ENCODE measurements at regions not wholly inside any gene's neighbourhood (a gene's known extent, or its start where the extent isn't known, plus 50 kb on each side); places are given as distances from the start of the nearest gene placed in this dataset.

GRCh38 chr21:28669321-28669720 lies 323.4 kb downstream of the LTN1 start:
- Histone ChIP-seq H3K4me3 (ENCODE audit: low read length) (no peak overlapping the region), H3K9me2 (replicated peaks; ENCODE audit: control insufficient read depth, low read length) (no peaks in the 10 kb centered on the region), H3K27ac (ENCODE audit: low read depth, low read length) (no peak overlapping the region), H3K4me2 (ENCODE audit: low read length) (no peak overlapping the region), H4K20me1 (ENCODE audit: control insufficient read depth, insufficient read depth, low read depth, low read length) (no peaks in the 10 kb centered on the region), H3F3A (ENCODE audit: control insufficient read depth, insufficient read depth) (no peaks in the 10 kb centered on the region), H3K9me3 (ENCODE audit: control insufficient read depth, insufficient read depth, low read length) (peaks cover 6% of the 10 kb centered on the region; the same call in 1 of the 2 replicates), H3K27me3 (ENCODE audit: control insufficient read depth, low read length) (no peaks in the 10 kb centered on the region), H3K4me1 (ENCODE audit: control insufficient read depth, low read length) (no peaks in the 10 kb centered on the region), H3K79me2 (ENCODE audit: control insufficient read depth, low read length) (no peaks in the 10 kb centered on the region), H3K36me3 (ENCODE audit: control insufficient read depth, low read length) (no peaks in the 10 kb centered on the region)
- TF ChIP-seq CTCF (IDR thresholded peaks at IDR 0.05; ENCODE audit: low read depth, low read length, poor library complexity, severe bottlenecking) (no peak), EZH2phosphoT487 (IDR thresholded peaks at IDR 0.05; ENCODE audit: borderline replicate concordance, low read length) (no peak)

GRCh38 chr21:28663754-28664153 lies 328.9 kb downstream of the LTN1 start:
- Histone ChIP-seq H3K9me2 (replicated peaks; ENCODE audit: control insufficient read depth, low read length) (no peaks in the 10 kb centered on the region), H3K79me2 (ENCODE audit: control insufficient read depth, low read length) (no peaks in the 10 kb centered on the region), H3K4me2 (ENCODE audit: low read length) (no peak overlapping the region), H3K27me3 (ENCODE audit: control insufficient read depth, low read length) (no peaks in the 10 kb centered on the region), H3F3A (ENCODE audit: control insufficient read depth, insufficient read depth) (no peaks in the 10 kb centered on the region), H3K36me3 (ENCODE audit: control insufficient read depth, low read length) (no peaks in the 10 kb centered on the region), H4K20me1 (ENCODE audit: control insufficient read depth, insufficient read depth, low read depth, low read length) (no peaks in the 10 kb centered on the region), H3K4me3 (ENCODE audit: low read length) (no peak overlapping the region), H3K4me1 (ENCODE audit: control insufficient read depth, low read length) (no peaks in the 10 kb centered on the region), H3K27ac (ENCODE audit: low read depth, low read length) (no peak overlapping the region), H3K9me3 (ENCODE audit: control insufficient read depth, insufficient read depth, low read length) (no peaks in the 10 kb centered on the region)
- TF ChIP-seq EZH2phosphoT487 (IDR thresholded peaks at IDR 0.05; ENCODE audit: borderline replicate concordance, low read length): no peak
- TF ChIP-seq CTCF (IDR thresholded peaks at IDR 0.05; ENCODE audit: low read depth, low read length, poor library complexity, severe bottlenecking): no peak

GRCh38 chr21:28663111-28663693 lies 329.5 kb downstream of the LTN1 start:
- no peak overlapping the region for H3K27ac ChIP-seq (ENCODE audit: low read depth, low read length)
- no peaks in the 10 kb centered on the region for H3K4me1 ChIP-seq (ENCODE audit: control insufficient read depth, low read length)
- no peaks in the 10 kb centered on the region for H3K36me3 ChIP-seq (ENCODE audit: control insufficient read depth, low read length)
- no peaks in the 10 kb centered on the region for H3K79me2 ChIP-seq (ENCODE audit: control insufficient read depth, low read length)
- no peak overlapping the region for H3K4me2 ChIP-seq (ENCODE audit: low read length)
- no peaks in the 10 kb centered on the region for H3K27me3 ChIP-seq (ENCODE audit: control insufficient read depth, low read length)
- H3K9me2 ChIP-seq (replicated peaks; ENCODE audit: control insufficient read depth, low read length): no peaks in the 10 kb centered on the region
- H3F3A ChIP-seq (ENCODE audit: control insufficient read depth, insufficient read depth): no peaks in the 10 kb centered on the region
- H3K9me3 ChIP-seq (ENCODE audit: control insufficient read depth, insufficient read depth, low read length): no peaks in the 10 kb centered on the region
- no peak overlapping the region for H3K4me3 ChIP-seq (ENCODE audit: low read length)
- TF ChIP-seq CTCF (IDR thresholded peaks at IDR 0.05; ENCODE audit: low read depth, low read length, poor library complexity, severe bottlenecking) (no peak), EZH2phosphoT487 (IDR thresholded peaks at IDR 0.05; ENCODE audit: borderline replicate concordance, low read length) (no peak)
- H4K20me1 ChIP-seq (ENCODE audit: control insufficient read depth, insufficient read depth, low read depth, low read length): no peaks in the 10 kb centered on the region
